DOHH2 (cell line): ENCODE measurements at regions not wholly inside any gene's neighbourhood (a gene's known extent, or its start where the extent isn't known, plus 50 kb on each side); places are given as distances from the start of the nearest gene placed in this dataset.

ENCODE experiments used
- H3F3A ChIP-seq: fragments of 200-600 bp; sonication (generic), shearing (Covaris generic); 2 replicates; pipeline ENCODE4 v1.6.0; 2016; ENCODE audit warnings: antibody characterized with exemption, mild to moderate bottlenecking; ENCODE audit not compliant: control insufficient read depth, insufficient read depth
- H3K27ac ChIP-seq: fragments of 200-600 bp; sonication (generic); 2 replicates; pipeline ENCODE4 v1.5.1; 2014; ENCODE audit warnings: low read depth, mild to moderate bottlenecking, low read length, moderate library complexity
- H3K27me3 ChIP-seq: fragments of 200-600 bp; sonication (generic); 2 replicates; pipeline ENCODE4 v1.6.1; 2014; ENCODE audit warnings: mild to moderate bottlenecking, low read length, mixed read lengths; ENCODE audit not compliant: control insufficient read depth
- H3K36me3 ChIP-seq: fragments of 200-600 bp; sonication (generic); 2 replicates; pipeline ENCODE4 v1.6.1; 2014; ENCODE audit warnings: mild to moderate bottlenecking, low read length, moderate library complexity, mixed read lengths; ENCODE audit not compliant: control insufficient read depth
- H3K4me1 ChIP-seq: fragments of 200-600 bp; sonication (generic); 2 replicates; pipeline ENCODE4 v1.6.1; 2014; ENCODE audit warnings: mild to moderate bottlenecking, low read length, mixed read lengths; ENCODE audit not compliant: control insufficient read depth
- H3K4me2 ChIP-seq: fragments of 200-600 bp; sonication (generic); 2 replicates; pipeline ENCODE4 v1.6.0; 2014; ENCODE audit warnings: mild to moderate bottlenecking, low read length, moderate library complexity
- H3K4me3 ChIP-seq: fragments of 200-600 bp; sonication (generic); 2 replicates; pipeline ENCODE4 v1.5.1; 2014; ENCODE audit warnings: mild to moderate bottlenecking, low read length, mixed read lengths
- H3K79me2 ChIP-seq: fragments of 200-600 bp; sonication (generic); 2 replicates; pipeline ENCODE4 v1.6.1; 2014; ENCODE audit warnings: mild to moderate bottlenecking, low read length, mixed read lengths; ENCODE audit not compliant: control insufficient read depth
- H3K9me2 ChIP-seq: fragments of 200-600 bp; sonication (generic); replicated peaks from 2 replicates; pipeline ENCODE4 v1.6.1; 2014; ENCODE audit warnings: mild to moderate bottlenecking, low read length, mixed read lengths; ENCODE audit not compliant: control insufficient read depth
- H3K9me3 ChIP-seq: fragments of 200-600 bp; sonication (generic); 2 replicates; pipeline ENCODE4 v1.6.1; 2014; ENCODE audit warnings: antibody characterized with exemption, low read length, mixed read lengths; ENCODE audit not compliant: control insufficient read depth, insufficient read depth
- H4K20me1 ChIP-seq: fragments of 200-600 bp; sonication (generic); 2 replicates; pipeline ENCODE4 v1.6.0; 2014; ENCODE audit warnings: low read depth, mild to moderate bottlenecking, antibody characterized with exemption, low read length, moderate library complexity; ENCODE audit not compliant: control insufficient read depth, insufficient read depth
- EZH2phosphoT487 ChIP-seq: fragments of 200-600 bp; sonication (generic); IDR thresholded peaks from 2 replicates; pipeline ENCODE4 v1.6.1; 2017; ENCODE audit warnings: borderline replicate concordance, mild to moderate bottlenecking, antibody characterized with exemption, low read length, moderate library complexity, mixed read lengths
- TF ChIP-seq, protein P1 (sequence below): fragments of 200-600 bp; sonication (generic); IDR thresholded peaks from one replicate; pipeline ENCODE4 v1.5.1; 2014; ENCODE audit warnings: antibody characterized with exemption, mild to moderate bottlenecking, low read depth, low read length; ENCODE audit not compliant: poor library complexity, severe bottlenecking

DNA sequence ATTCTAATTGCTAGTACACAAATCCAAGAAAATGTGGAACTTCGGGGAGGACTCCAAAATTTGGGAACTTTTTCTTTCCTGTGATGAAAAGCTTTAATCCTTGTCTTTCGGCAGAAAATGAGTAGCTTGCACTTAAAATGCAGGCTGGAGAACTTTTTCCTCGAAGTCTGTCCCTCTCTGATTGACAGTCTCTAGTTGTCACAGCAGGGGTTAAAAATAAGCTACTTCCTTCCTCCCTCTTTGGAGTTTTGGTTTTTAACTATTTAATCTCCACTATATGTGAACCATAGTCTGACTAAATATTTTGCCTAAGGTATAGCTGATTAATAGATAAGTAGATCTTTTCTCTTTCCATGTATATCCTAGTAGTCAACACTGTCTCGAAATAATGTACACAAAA is 66.8 kb upstream of the MBOAT1 start:
- H3K4me3 ChIP-seq = no peak overlapping the region
- H4K20me1 ChIP-seq = no peaks in the 10 kb centered on the region
- no peaks in the 10 kb centered on the region for H3K9me3 ChIP-seq
- no peak overlapping the region for H3K4me2 ChIP-seq
- H3K4me1 ChIP-seq = no peaks in the 10 kb centered on the region
- TF ChIP-seq EZH2phosphoT487 = no peak
- TF ChIP-seq, protein P1, sequence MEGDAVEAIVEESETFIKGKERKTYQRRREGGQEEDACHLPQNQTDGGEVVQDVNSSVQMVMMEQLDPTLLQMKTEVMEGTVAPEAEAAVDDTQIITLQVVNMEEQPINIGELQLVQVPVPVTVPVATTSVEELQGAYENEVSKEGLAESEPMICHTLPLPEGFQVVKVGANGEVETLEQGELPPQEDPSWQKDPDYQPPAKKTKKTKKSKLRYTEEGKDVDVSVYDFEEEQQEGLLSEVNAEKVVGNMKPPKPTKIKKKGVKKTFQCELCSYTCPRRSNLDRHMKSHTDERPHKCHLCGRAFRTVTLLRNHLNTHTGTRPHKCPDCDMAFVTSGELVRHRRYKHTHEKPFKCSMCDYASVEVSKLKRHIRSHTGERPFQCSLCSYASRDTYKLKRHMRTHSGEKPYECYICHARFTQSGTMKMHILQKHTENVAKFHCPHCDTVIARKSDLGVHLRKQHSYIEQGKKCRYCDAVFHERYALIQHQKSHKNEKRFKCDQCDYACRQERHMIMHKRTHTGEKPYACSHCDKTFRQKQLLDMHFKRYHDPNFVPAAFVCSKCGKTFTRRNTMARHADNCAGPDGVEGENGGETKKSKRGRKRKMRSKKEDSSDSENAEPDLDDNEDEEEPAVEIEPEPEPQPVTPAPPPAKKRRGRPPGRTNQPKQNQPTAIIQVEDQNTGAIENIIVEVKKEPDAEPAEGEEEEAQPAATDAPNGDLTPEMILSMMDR = no peak
- no peaks in the 10 kb centered on the region for H3K79me2 ChIP-seq
- no peaks in the 10 kb centered on the region for H3F3A ChIP-seq
- no peak overlapping the region for H3K27ac ChIP-seq
- no peaks in the 10 kb centered on the region for H3K9me2 ChIP-seq
- no peaks in the 10 kb centered on the region for H3K36me3 ChIP-seq
- no peaks in the 10 kb centered on the region; the same call in 1 of the 2 replicates for H3K27me3 ChIP-seq

DNA sequence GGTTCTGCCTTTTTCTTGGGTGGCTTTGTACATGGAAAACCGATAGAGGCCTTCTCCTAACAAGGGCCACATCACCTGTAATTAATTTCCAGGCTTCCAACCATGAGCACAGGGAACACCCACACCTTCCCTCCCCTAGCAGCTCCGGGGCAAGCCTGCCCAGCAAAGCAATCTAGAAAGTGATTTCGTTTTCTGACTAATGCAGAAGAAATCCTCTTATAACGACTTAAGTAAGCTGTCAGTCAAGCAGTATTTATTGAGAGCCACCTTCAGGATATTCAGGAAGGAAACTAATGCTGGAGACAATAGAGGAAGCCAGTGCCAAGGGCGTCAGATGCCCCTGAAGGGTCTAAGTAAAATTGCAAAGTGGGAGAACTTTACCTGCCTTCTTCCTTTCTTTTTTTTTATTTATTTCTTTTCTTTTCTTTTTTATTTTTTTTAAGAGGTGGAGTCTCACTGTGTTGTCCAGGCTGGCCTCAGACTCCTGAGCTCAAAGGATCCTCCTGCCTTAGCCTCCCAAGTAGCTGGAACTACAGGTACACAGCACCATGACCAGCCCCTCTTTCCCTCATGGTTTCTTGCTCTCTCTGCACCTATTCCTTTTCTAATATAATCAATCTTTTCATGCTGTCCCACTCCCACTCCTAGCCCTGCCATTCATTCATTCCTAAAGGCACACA is 67.5 kb upstream of the MBOAT1 start:
- Histone ChIP-seq H3K4me3 (no peak overlapping the region), H3K4me1 (no peaks in the 10 kb centered on the region), H3K27ac (no peak overlapping the region), H3K36me3 (no peaks in the 10 kb centered on the region), H3K9me3 (no peaks in the 10 kb centered on the region), H3F3A (no peaks in the 10 kb centered on the region), H3K4me2 (no peak overlapping the region), H3K9me2 (no peaks in the 10 kb centered on the region), H3K79me2 (no peaks in the 10 kb centered on the region), H4K20me1 (no peaks in the 10 kb centered on the region), H3K27me3 (no peaks in the 10 kb centered on the region; the same call in 1 of the 2 replicates)
- TF ChIP-seq EZH2phosphoT487 = no peak
- TF ChIP-seq, protein P1 = no peak

DNA sequence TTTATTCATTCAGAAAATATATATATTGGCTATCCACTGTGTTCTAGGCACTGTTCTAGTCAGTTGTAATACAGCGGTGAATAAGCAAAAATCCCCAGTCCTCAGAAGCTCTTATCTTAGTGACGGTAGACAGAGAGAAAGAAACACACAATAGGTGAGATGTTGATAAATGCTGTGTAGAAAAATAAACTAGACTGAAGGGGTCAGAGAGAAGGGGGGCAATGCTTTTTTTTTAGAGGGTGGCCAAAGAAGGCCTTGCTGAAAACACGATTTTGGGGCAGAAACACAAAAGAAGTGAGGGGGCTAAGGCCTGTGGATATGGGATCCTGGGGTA is 68.0 kb upstream of the MBOAT1 start:
- Histone ChIP-seq H3K9me3 (no peaks in the 10 kb centered on the region), H3K36me3 (no peaks in the 10 kb centered on the region), H3K4me3 (no peak overlapping the region), H3F3A (no peaks in the 10 kb centered on the region), H3K4me1 (no peaks in the 10 kb centered on the region), H4K20me1 (no peaks in the 10 kb centered on the region), H3K27me3 (no peaks in the 10 kb centered on the region; the same call in 1 of the 2 replicates), H3K9me2 (no peaks in the 10 kb centered on the region), H3K27ac (no peak overlapping the region), H3K79me2 (no peaks in the 10 kb centered on the region), H3K4me2 (no peak overlapping the region)
- no peak for TF ChIP-seq EZH2phosphoT487
- TF ChIP-seq, protein P1 = no peak
